ENCODE measurements at regions not wholly inside any gene's neighbourhood (a gene's known extent, or its start where the extent isn't known, plus 50 kb on each side); places are given as distances from the start of the nearest gene placed in this dataset.

DNA sequence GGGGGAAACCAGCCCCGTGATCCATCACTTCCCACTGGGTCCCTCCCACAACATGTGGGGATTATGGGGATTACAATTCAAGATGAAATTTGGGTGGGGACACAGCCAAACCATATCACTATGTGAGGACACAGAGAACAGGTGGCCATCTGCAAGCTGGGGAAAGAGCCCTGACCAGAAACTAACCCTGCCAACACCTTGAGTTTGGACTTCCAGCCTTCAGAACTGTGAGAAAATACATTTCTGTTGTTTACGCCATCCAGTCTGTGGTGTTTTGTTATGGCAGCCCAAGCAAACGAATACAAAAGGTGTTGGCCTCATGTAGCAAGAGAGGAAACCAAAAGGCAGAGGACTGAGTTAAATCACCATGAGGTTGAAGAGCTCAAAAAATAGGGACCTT is 169.9 kb upstream of the TENM3 start:
- TF ChIP-seq REST (IDR thresholded peaks at IDR 0.05; ENCODE audit: insufficient replicate concordance, low read depth) = no peak
- TF ChIP-seq CTCF (IDR thresholded peaks at IDR 0.05; ENCODE audit: insufficient read depth, low read length) = no peak
- no peak for TF ChIP-seq SPI1 (IDR thresholded peaks at IDR 0.05; ENCODE audit: borderline replicate concordance, low read depth)
- TF ChIP-seq GABPA (IDR thresholded peaks at IDR 0.05; ENCODE audit: low read depth) = no peak
- no peak for TF ChIP-seq POLR2AphosphoS5 (IDR thresholded peaks at IDR 0.05; ENCODE audit: low read depth)
- Histone ChIP-seq H3K27me3 (ENCODE audit: insufficient read depth, poor library complexity, severe bottlenecking) (no peaks in the 10 kb centered on the region), H3K27ac (replicated peaks) (no peak overlapping the region), H3K4me3 (replicated peaks; ENCODE audit: insufficient read depth, low read length) (no peak overlapping the region)
- no peak for DNase-seq (ENCODE audit: low read depth in 1 of 2, low spot score in 1 of 2)

DNA sequence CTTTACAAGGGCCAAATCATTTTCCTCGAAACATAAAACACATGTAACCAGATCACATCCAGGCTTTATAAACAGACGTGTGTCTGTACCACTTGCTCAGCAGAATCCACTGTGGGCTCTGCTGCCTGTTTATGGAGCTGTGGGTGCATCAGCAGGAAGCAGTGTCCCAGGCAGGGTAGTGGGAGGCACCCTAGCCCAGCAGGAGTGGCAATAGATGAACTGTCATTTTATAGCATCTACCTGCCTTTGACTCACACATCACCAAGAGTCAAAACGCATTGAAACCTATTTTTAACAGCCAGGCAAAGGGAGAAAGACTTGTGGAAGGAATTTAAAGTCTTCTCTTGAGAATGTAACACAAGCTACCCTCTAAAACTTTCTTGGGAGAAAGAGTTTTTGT is 169.1 kb upstream of the TENM3 start:
- no peak for DNase-seq (ENCODE audit: low read depth in 1 of 2, low spot score in 1 of 2)
- no peak for TF ChIP-seq POLR2AphosphoS5 (IDR thresholded peaks at IDR 0.05; ENCODE audit: low read depth)
- no peak for TF ChIP-seq SPI1 (IDR thresholded peaks at IDR 0.05; ENCODE audit: borderline replicate concordance, low read depth)
- TF ChIP-seq GABPA (IDR thresholded peaks at IDR 0.05; ENCODE audit: low read depth) = no peak
- TF ChIP-seq REST (IDR thresholded peaks at IDR 0.05; ENCODE audit: insufficient replicate concordance, low read depth) = no peak
- TF ChIP-seq CTCF (IDR thresholded peaks at IDR 0.05; ENCODE audit: insufficient read depth, low read length) = no peak
- no peak overlapping the region for H3K27ac ChIP-seq (replicated peaks)
- H3K27me3 ChIP-seq (ENCODE audit: insufficient read depth, poor library complexity, severe bottlenecking) = no peaks in the 10 kb centered on the region
- no peak overlapping the region for H3K4me3 ChIP-seq (replicated peaks; ENCODE audit: insufficient read depth, low read length)

- TF ChIP-seq SPI1 (IDR thresholded peaks at IDR 0.05; ENCODE audit: borderline replicate concordance, low read depth) (no peak), CTCF (IDR thresholded peaks at IDR 0.05; ENCODE audit: insufficient read depth, low read length) (no peak), POLR2AphosphoS5 (IDR thresholded peaks at IDR 0.05; ENCODE audit: low read depth) (no peak), REST (IDR thresholded peaks at IDR 0.05; ENCODE audit: insufficient replicate concordance, low read depth) (no peak), GABPA (IDR thresholded peaks at IDR 0.05; ENCODE audit: low read depth) (no peak)
- H3K27ac ChIP-seq (replicated peaks) = no peak overlapping the region
- H3K4me3 ChIP-seq (replicated peaks; ENCODE audit: insufficient read depth, low read length) = no peak overlapping the region
- H3K27me3 ChIP-seq (ENCODE audit: insufficient read depth, poor library complexity, severe bottlenecking) = no peaks in the 10 kb centered on the region
- no peak for DNase-seq (ENCODE audit: low read depth in 1 of 2, low spot score in 1 of 2)
Observed at GRCh38 chr4:182074810-182075209, 168.4 kb upstream of the TENM3 start.

Measured in HL-60 (cell line).